H1 (cell line): ENCODE measurements at regions not wholly inside any gene's neighbourhood (a gene's known extent, or its start where the extent isn't known, plus 50 kb on each side); places are given as distances from the start of the nearest gene placed in this dataset.

Experiments used
- CBX5 ChIP-seq: fragments of 300-800, 300-1000 bp; sonication (generic); IDR thresholded peaks from 2 replicates; pipeline ENCODE4 v1.7.1; 2016; ENCODE audit warnings: antibody characterized with exemption, low read length, low read depth
- CHD7 ChIP-seq: fragments of 300-600 bp; sonication (generic); IDR thresholded peaks from 2 replicates; pipeline ENCODE4 v1.7.1; 2012; ENCODE audit warnings: low read length, moderate library complexity, mild to moderate bottlenecking, inconsistent platforms; ENCODE audit not compliant: insufficient replicate concordance
- HDAC6 ChIP-seq: IDR thresholded peaks from one replicate; pipeline ENCODE4 v1.7.1; 2012; ENCODE audit warnings: low read depth, mild to moderate bottlenecking, inconsistent platforms, low read length, moderate library complexity
- SIRT6 ChIP-seq: IDR thresholded peaks from one replicate; pipeline ENCODE4 v1.7.1; 2012; ENCODE audit warnings: low read length, inconsistent platforms

DNA sequence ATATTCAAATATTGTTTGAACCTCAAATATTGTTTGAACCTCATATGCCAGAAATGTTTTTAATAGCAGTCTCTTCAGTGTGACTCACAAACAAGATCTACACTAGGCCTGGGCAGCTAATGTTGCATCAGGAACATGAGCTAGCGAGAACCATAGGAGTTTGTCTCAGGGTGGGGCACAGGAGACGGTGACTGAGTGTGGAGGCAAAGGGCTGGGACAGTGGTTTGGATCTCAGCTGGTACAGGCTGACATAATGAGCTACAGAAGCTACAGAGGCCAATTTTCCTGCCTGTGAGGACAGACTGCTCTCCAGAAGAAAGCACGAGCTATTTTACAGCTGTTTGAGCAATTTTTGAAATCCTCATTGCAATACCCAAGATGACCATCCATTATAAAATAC lies 224.7 kb downstream of the CENPC start (continued):
- TF ChIP-seq CHD7 (no peak), SIRT6 (no peak), CBX5 (no peak), HDAC6 (no peak)
